HCT116 (cell line): ENCODE measurements at regions not wholly inside any gene's neighbourhood (a gene's known extent, or its start where the extent isn't known, plus 50 kb on each side); places are given as distances from the start of the nearest gene placed in this dataset.

Experiments used
- ATF3 ChIP-seq: IDR thresholded peaks from 2 replicates; pipeline ENCODE4 v1.6.1; 2012
- CEBPB ChIP-seq: IDR thresholded peaks from 2 replicates; pipeline ENCODE4 v1.6.1; 2012; ENCODE audit warnings: low read depth
- CTCF ChIP-seq, 3 experiments: fragments of 200-600 bp in 1 of 3; sonication (generic) in 1 of 3; IDR thresholded peaks in 2 of 3; conservative IDR thresholded peaks in 1 of 3; 2 replicates each; pipeline ENCODE4 v1.5.1; 2012 to 2017; ENCODE audit warnings: low read depth in 2 of 3, low read length in 2 of 3, antibody characterized with exemption in 1 of 3, borderline replicate concordance in 1 of 3, control low read depth in 1 of 3, mild to moderate bottlenecking in 1 of 3, mixed read lengths in 1 of 3, mixed run types in 1 of 3, moderate library complexity in 1 of 3; ENCODE audit not compliant: insufficient read depth in 1 of 3
- EZH2 ChIP-seq: fragments of 200-600 bp; sonication (generic); IDR thresholded peaks from 2 replicates; pipeline ENCODE4 v1.6.1; 2017; ENCODE audit warnings: antibody characterized with exemption, mixed run types
- EZH2phosphoT487 ChIP-seq: fragments of 200-600 bp; IDR thresholded peaks from 2 replicates; pipeline ENCODE4 v1.6.1; 2018; ENCODE audit warnings: antibody characterized with exemption, borderline replicate concordance
- POLR2A ChIP-seq: IDR thresholded peaks from 2 replicates; pipeline ENCODE4 v1.7.0; 2011; ENCODE audit warnings: borderline replicate concordance; ENCODE audit not compliant: insufficient read depth, insufficient read length; ENCODE audit errors: extremely low read depth
- RAD21 ChIP-seq: IDR thresholded peaks from 2 replicates; pipeline ENCODE4 v1.6.1; 2012; ENCODE audit warnings: low read depth, mild to moderate bottlenecking
- TCF7L2 ChIP-seq: IDR thresholded peaks from 2 replicates; pipeline ENCODE4 v1.7.0; 2011; ENCODE audit warnings: borderline replicate concordance, inconsistent platforms; ENCODE audit not compliant: insufficient read depth, insufficient read length; ENCODE audit errors: extremely low read depth
- ZFX ChIP-seq: fragments of 450-650 bp; IDR thresholded peaks from 2 replicates; pipeline ENCODE4 v1.6.1; 2017
- ZNF274 ChIP-seq: fragments of 200-500 bp; sonication (Bioruptor generic); IDR thresholded peaks from 2 replicates; pipeline ENCODE4 v1.6.1; 2014; ENCODE audit warnings: mild to moderate bottlenecking, low read depth, low read length, inconsistent platforms

GRCh38 chr12:85504164-85504563, 224.1 kb downstream of the ALX1 start:
- TF ChIP-seq CEBPB (no peak), CTCF (IDR thresholded peaks at IDR 0.05 in 2 of 3, conservative IDR thresholded peaks at IDR 0.05 in 1 of 3; ENCODE audit: borderline replicate concordance in 1 of 3, insufficient read depth in 1 of 3, low read depth in 2 of 3, low read length in 2 of 3) (no peak), ZFX (no peak), POLR2A (no peak), EZH2phosphoT487 (no peak), ZNF274 (no peak), TCF7L2 (no peak), RAD21 (no peak), EZH2 (no peak), ATF3 (no peak)
